ENCODE measurements at regions not wholly inside any gene's neighbourhood (a gene's known extent, or its start where the extent isn't known, plus 50 kb on each side); places are given as distances from the start of the nearest gene placed in this dataset.

DNA sequence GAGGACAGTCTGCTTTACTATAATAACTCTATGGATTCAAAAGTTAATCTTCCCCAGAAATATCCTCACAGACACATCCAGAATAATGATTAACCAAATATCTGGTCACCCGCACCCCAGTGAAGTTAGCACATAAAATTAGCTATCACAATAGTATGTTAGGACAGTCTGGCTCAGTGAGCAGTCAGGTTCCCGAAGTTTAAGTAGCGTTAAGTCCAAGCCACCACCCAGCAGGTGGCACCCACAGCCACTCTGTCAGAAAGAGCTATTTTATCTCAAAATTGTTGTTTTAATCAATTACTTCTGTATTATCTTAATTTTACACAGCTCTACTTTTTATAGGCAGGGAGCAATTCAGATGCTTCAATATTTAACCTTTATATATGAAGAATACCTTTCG, 537.5 kb downstream of the MBD2 start:
- TF ChIP-seq CTCF (IDR thresholded peaks at IDR 0.05) (no peak), EP300 (IDR thresholded peaks at IDR 0.05) (no peak)

Data from ovary (tissue), 3 donors.